Glutamatergic neuron (in vitro differentiated cells): ENCODE measurements at regions not wholly inside any gene's neighbourhood (a gene's known extent, or its start where the extent isn't known, plus 50 kb on each side); places are given as distances from the start of the nearest gene placed in this dataset.

Experiments used
- DNase-seq: peaks from one replicate; pipeline ENCODE4 v3.0.0; 2022
- H3K27ac Mint-ChIP-seq: one replicate; pipeline ENCODE4 v1.8.0; 2020; ENCODE audit warnings: mild to moderate bottlenecking, mixed read lengths, inconsistent platforms; ENCODE audit not compliant: unreplicated experiment
- H3K27me3 Mint-ChIP-seq: one replicate; pipeline ENCODE4 v1.8.0; 2020; ENCODE audit warnings: mild to moderate bottlenecking, moderate library complexity, mixed read lengths, inconsistent platforms; ENCODE audit not compliant: unreplicated experiment
- H3K36me3 Mint-ChIP-seq: one replicate; pipeline ENCODE4 v1.8.0; 2020; ENCODE audit warnings: mild to moderate bottlenecking, mixed read lengths, inconsistent platforms; ENCODE audit not compliant: unreplicated experiment
- H3K4me1 Mint-ChIP-seq: one replicate; pipeline ENCODE4 v1.8.0; 2020; ENCODE audit warnings: mild to moderate bottlenecking, low read depth, mixed read lengths, inconsistent platforms; ENCODE audit not compliant: unreplicated experiment
- H3K4me3 Mint-ChIP-seq: one replicate; pipeline ENCODE4 v1.8.0; 2020; ENCODE audit warnings: mild to moderate bottlenecking, mixed read lengths, inconsistent platforms; ENCODE audit not compliant: unreplicated experiment
- H3K9me3 Mint-ChIP-seq: one replicate; pipeline ENCODE4 v1.8.0; 2020; ENCODE audit warnings: mild to moderate bottlenecking, moderate library complexity, mixed read lengths, inconsistent platforms; ENCODE audit not compliant: unreplicated experiment
- CTCF ChIP-seq: fragments of 200-600 bp; sonication (generic); IDR thresholded peaks from one replicate; pipeline ENCODE4 v1.5.0; 2021; ENCODE audit not compliant: partially characterized antibody, unreplicated experiment

GRCh38 chr20:48222595-48223180 is 437.4 kb upstream of the SULF2 start:
- peaks cover 4% of the 10 kb centered on the region for H3K4me1 Mint-ChIP-seq
- H3K36me3 Mint-ChIP-seq, result no peaks in the 10 kb centered on the region
- no peak for TF ChIP-seq CTCF

GRCh38 chr20:48220033-48220633 is 434.9 kb upstream of the SULF2 start:
- no peak overlapping the region for H3K27ac Mint-ChIP-seq
- H3K27me3 Mint-ChIP-seq, result peaks cover 4% of the 10 kb centered on the region
- H3K36me3 Mint-ChIP-seq, result no peaks in the 10 kb centered on the region
- DNase-seq, result no peak
- no peak overlapping the region for H3K4me3 Mint-ChIP-seq
- peaks cover 7% of the 10 kb centered on the region for H3K4me1 Mint-ChIP-seq
- no peak for TF ChIP-seq CTCF
- peaks cover 6% of the 10 kb centered on the region for H3K9me3 Mint-ChIP-seq

More at GRCh38 chr20:48222595-48223180, 437.4 kb upstream of the SULF2 start:
- H3K4me3 Mint-ChIP-seq, result no peak overlapping the region
- peaks cover 7% of the 10 kb centered on the region for H3K27me3 Mint-ChIP-seq
- no peak overlapping the region for H3K27ac Mint-ChIP-seq
- H3K9me3 Mint-ChIP-seq, result peaks cover 3% of the 10 kb centered on the region
- DNase-seq, result no peak

- peaks cover 4% of the 10 kb centered on the region for H3K27me3 Mint-ChIP-seq
- H3K36me3 Mint-ChIP-seq, result no peaks in the 10 kb centered on the region
- TF ChIP-seq CTCF, result no peak
- H3K4me3 Mint-ChIP-seq, result no peak overlapping the region
- DNase-seq, result no peak
- H3K9me3 Mint-ChIP-seq, result peaks cover 8% of the 10 kb centered on the region
- peaks cover 9% of the 10 kb centered on the region for H3K4me1 Mint-ChIP-seq
- no peak overlapping the region for H3K27ac Mint-ChIP-seq
Observed at GRCh38 chr20:48219306-48219705, 434.0 kb upstream of the SULF2 start.

- peaks cover 12% of the 10 kb centered on the region for H3K9me3 Mint-ChIP-seq
Observed at GRCh38 chr20:48217190-48217589, 431.9 kb upstream of the SULF2 start.

More at GRCh38 chr20:48217190-48217589, 431.9 kb upstream of the SULF2 start:
- Mint-ChIP-seq H3K27me3 (peaks cover 6% of the 10 kb centered on the region), H3K4me1 (peaks cover 7% of the 10 kb centered on the region), H3K36me3 (no peaks in the 10 kb centered on the region), H3K4me3 (no peak overlapping the region), H3K27ac (no peak overlapping the region)
- TF ChIP-seq CTCF, result no peak
- no peak for DNase-seq
